Astrocyte of the cerebellum (primary cell): ENCODE measurements at regions not wholly inside any gene's neighbourhood (a gene's known extent, or its start where the extent isn't known, plus 50 kb on each side); places are given as distances from the start of the nearest gene placed in this dataset.

Source experiments
- DNase-seq: peaks from one replicate; pipeline ENCODE4 v3.0.0-alpha.2; 2011; ENCODE audit warnings: low read depth
- H3K4me3 ChIP-seq: 2 replicates; pipeline ENCODE4 v1.5.1; 2011; ENCODE audit warnings: mild to moderate bottlenecking, low read depth, low read length, moderate library complexity
- CTCF ChIP-seq: IDR thresholded peaks from 2 replicates; pipeline ENCODE4 v1.5.1; 2012; ENCODE audit warnings: low read length, low read depth, moderate library complexity, mild to moderate bottlenecking; ENCODE audit errors: missing control alignments
- in situ Hi-C: cut with HindIII; loops from 2 replicates; pipeline ENCODE4 v1.10.0; 2017; ENCODE audit warnings: low sequenced_read_pairs

GRCh38 chr19:27796540-27796939, 1416.4 kb downstream of the UQCRFS1 start:
- no peak for DNase-seq
- TF ChIP-seq CTCF, result no peak
- H3K4me3 ChIP-seq, result no peak overlapping the region
- in situ Hi-C loops, result no loop called here

- no peak for DNase-seq
- in situ Hi-C loops, result no loop called here
- TF ChIP-seq CTCF, result no peak
- H3K4me3 ChIP-seq, result no peak overlapping the region
These were observed 1416.9 kb downstream of the UQCRFS1 start for GRCh38 chr19:27796073-27796472.

- DNase-seq, result no peak
- no peak overlapping the region for H3K4me3 ChIP-seq
- in situ Hi-C loops, result no loop called here
- no peak for TF ChIP-seq CTCF
These were observed 1417.6 kb downstream of the UQCRFS1 start for GRCh38 chr19:27795369-27795768.

- DNase-seq, result no peak
- peak overlapping the region; percentile 61 for H3K4me3 ChIP-seq
- in situ Hi-C loops, result no loop called here
- no peak for TF ChIP-seq CTCF
These were observed 1418.4 kb downstream of the UQCRFS1 start for GRCh38 chr19:27794494-27795042.

GRCh38 chr19:27793644-27794493, 1419.1 kb downstream of the UQCRFS1 start:
- DNase-seq, result peak; percentile 83
- in situ Hi-C loops, result no loop called here
- H3K4me3 ChIP-seq, result peak overlapping the region; percentile 61
- peak; percentile 13 for TF ChIP-seq CTCF

GRCh38 chr19:27793128-27793643, 1419.8 kb downstream of the UQCRFS1 start:
- peak overlapping the region; percentile 61 for H3K4me3 ChIP-seq
- no peak for DNase-seq
- in situ Hi-C loops, result no loop called here
- TF ChIP-seq CTCF, result no peak
